ENCODE measurements at regions not wholly inside any gene's neighbourhood (a gene's known extent, or its start where the extent isn't known, plus 50 kb on each side); places are given as distances from the start of the nearest gene placed in this dataset.

- TF ChIP-seq CTCF (IDR thresholded peaks at IDR 0.05; ENCODE audit: poor library complexity) (no peak), EZH2 (IDR thresholded peaks at IDR 0.05; ENCODE audit: borderline replicate concordance) (no peak)
Measured at GRCh38 chr3:39725321-39725720, 84.1 kb upstream of the MYRIP start.

All from hepatocyte (in vitro differentiated cells).